ENCODE measurements at regions not wholly inside any gene's neighbourhood (a gene's known extent, or its start where the extent isn't known, plus 50 kb on each side); places are given as distances from the start of the nearest gene placed in this dataset.

GRCh38 chr9:7659766-7660165 lies 139.8 kb downstream of the DMAC1 start:
- no peak overlapping the region for H3K4me3 Mint-ChIP-seq

GRCh38 chr9:7656636-7657035 lies 142.9 kb downstream of the DMAC1 start:
- peaks cover 5% of the 10 kb centered on the region for H3K9me3 Mint-ChIP-seq
- no peaks in the 10 kb centered on the region for H3K27me3 Mint-ChIP-seq (ENCODE audit: low read depth)
- peaks cover 3% of the 10 kb centered on the region for H3K4me1 Mint-ChIP-seq (ENCODE audit: low read depth)
- H3K27ac Mint-ChIP-seq = no peak overlapping the region
- H3K36me3 Mint-ChIP-seq (ENCODE audit: low read depth) = peaks cover 2% of the 10 kb centered on the region
- H3K4me3 Mint-ChIP-seq = no peak overlapping the region

More at GRCh38 chr9:7659766-7660165, 139.8 kb downstream of the DMAC1 start:
- H3K9me3 Mint-ChIP-seq = peaks cover 5% of the 10 kb centered on the region
- H3K27me3 Mint-ChIP-seq (ENCODE audit: low read depth) = no peaks in the 10 kb centered on the region
- H3K4me1 Mint-ChIP-seq (ENCODE audit: low read depth) = no peaks in the 10 kb centered on the region
- H3K27ac Mint-ChIP-seq = no peak overlapping the region
- peaks cover 2% of the 10 kb centered on the region for H3K36me3 Mint-ChIP-seq (ENCODE audit: low read depth)

GRCh38 chr9:7653262-7653661 lies 146.3 kb downstream of the DMAC1 start:
- Mint-ChIP-seq H3K27me3 (ENCODE audit: low read depth) (no peaks in the 10 kb centered on the region), H3K36me3 (ENCODE audit: low read depth) (peaks cover 2% of the 10 kb centered on the region), H3K4me1 (ENCODE audit: low read depth) (peaks cover 3% of the 10 kb centered on the region), H3K4me3 (no peak overlapping the region), H3K9me3 (peaks cover 5% of the 10 kb centered on the region), H3K27ac (no peak overlapping the region)

- Mint-ChIP-seq H3K27ac (no peak overlapping the region), H3K9me3 (peaks cover 4% of the 10 kb centered on the region), H3K36me3 (ENCODE audit: low read depth) (no peaks in the 10 kb centered on the region), H3K4me1 (ENCODE audit: low read depth) (no peaks in the 10 kb centered on the region), H3K4me3 (no peak overlapping the region), H3K27me3 (ENCODE audit: low read depth) (peaks cover 10% of the 10 kb centered on the region)
Observed at GRCh38 chr9:7640231-7640630, 159.3 kb downstream of the DMAC1 start.

GRCh38 chr9:7639471-7639870 lies 160.1 kb downstream of the DMAC1 start:
- no peak overlapping the region for H3K27ac Mint-ChIP-seq
- H3K9me3 Mint-ChIP-seq = peaks cover 4% of the 10 kb centered on the region
- no peaks in the 10 kb centered on the region for H3K36me3 Mint-ChIP-seq (ENCODE audit: low read depth)
- H3K4me1 Mint-ChIP-seq (ENCODE audit: low read depth) = no peaks in the 10 kb centered on the region
- no peak overlapping the region for H3K4me3 Mint-ChIP-seq
- peaks cover 12% of the 10 kb centered on the region for H3K27me3 Mint-ChIP-seq (ENCODE audit: low read depth)

- H3K27me3 Mint-ChIP-seq (ENCODE audit: low read depth) = peaks cover 24% of the 10 kb centered on the region
- no peak overlapping the region for H3K27ac Mint-ChIP-seq
- H3K9me3 Mint-ChIP-seq = peaks cover 4% of the 10 kb centered on the region
- no peaks in the 10 kb centered on the region for H3K36me3 Mint-ChIP-seq (ENCODE audit: low read depth)
- H3K4me1 Mint-ChIP-seq (ENCODE audit: low read depth) = no peaks in the 10 kb centered on the region
- H3K4me3 Mint-ChIP-seq = no peak overlapping the region
Observed at GRCh38 chr9:7636838-7637467, 162.6 kb downstream of the DMAC1 start.

- H3K27ac Mint-ChIP-seq = no peak overlapping the region
- H3K27me3 Mint-ChIP-seq (ENCODE audit: low read depth) = peaks cover 30% of the 10 kb centered on the region
- H3K9me3 Mint-ChIP-seq = peaks cover 10% of the 10 kb centered on the region
- H3K36me3 Mint-ChIP-seq (ENCODE audit: low read depth) = no peaks in the 10 kb centered on the region
- no peaks in the 10 kb centered on the region for H3K4me1 Mint-ChIP-seq (ENCODE audit: low read depth)
- no peak overlapping the region for H3K4me3 Mint-ChIP-seq
Observed at GRCh38 chr9:7636309-7636708, 163.3 kb downstream of the DMAC1 start.

- H3K9me3 Mint-ChIP-seq = peaks cover 60% of the 10 kb centered on the region
- peaks cover 19% of the 10 kb centered on the region for H3K4me1 Mint-ChIP-seq (ENCODE audit: low read depth)
- H3K27ac Mint-ChIP-seq = peak overlapping the region; percentile 67
- H3K27me3 Mint-ChIP-seq (ENCODE audit: low read depth) = peaks cover 10% of the 10 kb centered on the region
- peak overlapping the region; percentile 22 for H3K4me3 Mint-ChIP-seq
- peaks cover 40% of the 10 kb centered on the region for H3K36me3 Mint-ChIP-seq (ENCODE audit: low read depth)
Observed at GRCh38 chr9:7626571-7627029, 173.0 kb downstream of the DMAC1 start.

- H3K4me1 Mint-ChIP-seq (ENCODE audit: low read depth) = peaks cover 17% of the 10 kb centered on the region
- no peak overlapping the region for H3K27ac Mint-ChIP-seq
- peaks cover 23% of the 10 kb centered on the region for H3K9me3 Mint-ChIP-seq
- H3K4me3 Mint-ChIP-seq = no peak overlapping the region
- no peaks in the 10 kb centered on the region for H3K27me3 Mint-ChIP-seq (ENCODE audit: low read depth)
- peaks cover 18% of the 10 kb centered on the region for H3K36me3 Mint-ChIP-seq (ENCODE audit: low read depth)
Observed at GRCh38 chr9:7622481-7622880, 177.1 kb downstream of the DMAC1 start.

- H3K27ac Mint-ChIP-seq = no peak overlapping the region
- peaks cover 2% of the 10 kb centered on the region for H3K36me3 Mint-ChIP-seq (ENCODE audit: low read depth)
- H3K27me3 Mint-ChIP-seq (ENCODE audit: low read depth) = peaks cover 10% of the 10 kb centered on the region
- H3K4me3 Mint-ChIP-seq = no peak overlapping the region
- peaks cover 26% of the 10 kb centered on the region for H3K4me1 Mint-ChIP-seq (ENCODE audit: low read depth)
- H3K9me3 Mint-ChIP-seq = peaks cover 10% of the 10 kb centered on the region
Observed at GRCh38 chr9:7615344-7615743, 184.2 kb downstream of the DMAC1 start.

- peaks cover 26% of the 10 kb centered on the region for H3K4me1 Mint-ChIP-seq (ENCODE audit: low read depth)
- peak overlapping the region; percentile 64 for H3K4me3 Mint-ChIP-seq
- H3K27ac Mint-ChIP-seq = peak overlapping the region; percentile 52
- peaks cover 10% of the 10 kb centered on the region for H3K9me3 Mint-ChIP-seq
- H3K27me3 Mint-ChIP-seq (ENCODE audit: low read depth) = peaks cover 10% of the 10 kb centered on the region
- peaks cover 2% of the 10 kb centered on the region for H3K36me3 Mint-ChIP-seq (ENCODE audit: low read depth)
Observed at GRCh38 chr9:7613931-7614330, 185.6 kb downstream of the DMAC1 start.

- H3K36me3 Mint-ChIP-seq (ENCODE audit: low read depth) = peaks cover 2% of the 10 kb centered on the region
- H3K4me3 Mint-ChIP-seq = no peak overlapping the region
- H3K9me3 Mint-ChIP-seq = peaks cover 17% of the 10 kb centered on the region
- peaks cover 29% of the 10 kb centered on the region for H3K27me3 Mint-ChIP-seq (ENCODE audit: low read depth)
- no peak overlapping the region for H3K27ac Mint-ChIP-seq
- peaks cover 3% of the 10 kb centered on the region for H3K4me1 Mint-ChIP-seq (ENCODE audit: low read depth)
Observed at GRCh38 chr9:7608261-7608660, 191.3 kb downstream of the DMAC1 start.

- Mint-ChIP-seq H3K4me3 (no peak overlapping the region), H3K4me1 (ENCODE audit: low read depth) (peaks cover 3% of the 10 kb centered on the region), H3K27me3 (ENCODE audit: low read depth) (peaks cover 29% of the 10 kb centered on the region), H3K27ac (no peak overlapping the region), H3K36me3 (ENCODE audit: low read depth) (no peaks in the 10 kb centered on the region), H3K9me3 (peaks cover 17% of the 10 kb centered on the region)
Observed at GRCh38 chr9:7607421-7607820, 192.2 kb downstream of the DMAC1 start.

- Mint-ChIP-seq H3K27me3 (ENCODE audit: low read depth) (peaks cover 30% of the 10 kb centered on the region), H3K4me3 (no peak overlapping the region), H3K9me3 (peaks cover 10% of the 10 kb centered on the region), H3K27ac (no peak overlapping the region), H3K36me3 (ENCODE audit: low read depth) (no peaks in the 10 kb centered on the region), H3K4me1 (ENCODE audit: low read depth) (peaks cover 3% of the 10 kb centered on the region)
Observed at GRCh38 chr9:7606591-7606990, 193.0 kb downstream of the DMAC1 start.

- H3K27ac Mint-ChIP-seq = no peak overlapping the region
- no peak overlapping the region for H3K4me3 Mint-ChIP-seq
- peaks cover 7% of the 10 kb centered on the region for H3K9me3 Mint-ChIP-seq
- H3K36me3 Mint-ChIP-seq (ENCODE audit: low read depth) = no peaks in the 10 kb centered on the region
- H3K27me3 Mint-ChIP-seq (ENCODE audit: low read depth) = peaks cover 7% of the 10 kb centered on the region
- H3K4me1 Mint-ChIP-seq (ENCODE audit: low read depth) = peaks cover 1% of the 10 kb centered on the region
Observed at GRCh38 chr9:7601739-7602138, 197.8 kb downstream of the DMAC1 start.

Measured in T-helper 1 cell treated with Interleukin-12 subunit alpha and Interleukin-12 subunit beta and Interleukin-4 antibody, amounts not matched to agents 30 μg/mL and 1 μg/mL, for 36 hours (primary cell).